NCI-H1105 treated with DMSO at 0.1 percent for 48 hours (cell line): ENCODE measurements at regions not wholly inside any gene's neighbourhood (a gene's known extent, or its start where the extent isn't known, plus 50 kb on each side); places are given as distances from the start of the nearest gene placed in this dataset.

Experiments
- DNase-seq: peaks from one replicate; lab custom pipeline; 2025; lab: John Stamatoyannopoulos, UW

- no peak for DNase-seq
Measured at GRCh38 chr4:59855630-59856352, 1344.3 kb upstream of the ADGRL3 start.

GRCh38 chr4:59869056-59869455 lies 1331.1 kb upstream of the ADGRL3 start:
- no peak for DNase-seq

GRCh38 chr4:59869559-59869958 lies 1330.6 kb upstream of the ADGRL3 start:
- DNase-seq, result no peak

- no peak for DNase-seq
Measured at GRCh38 chr4:59881632-59882031, 1318.5 kb upstream of the ADGRL3 start.

- DNase-seq, result no peak
Measured at GRCh38 chr4:59904331-59904730, 1295.8 kb upstream of the ADGRL3 start.

GRCh38 chr4:59920416-59920815 lies 1279.7 kb upstream of the ADGRL3 start:
- no peak for DNase-seq

GRCh38 chr4:59925290-59925689 lies 1274.8 kb upstream of the ADGRL3 start:
- no peak for DNase-seq

GRCh38 chr4:59936566-59936965 lies 1263.6 kb upstream of the ADGRL3 start:
- DNase-seq, result peak; percentile 66

- DNase-seq, result no peak
Measured at GRCh38 chr4:59938166-59938565, 1262.0 kb upstream of the ADGRL3 start.

GRCh38 chr4:59945277-59945676 lies 1254.8 kb upstream of the ADGRL3 start:
- DNase-seq, result no peak

GRCh38 chr4:59945716-59946115 lies 1254.4 kb upstream of the ADGRL3 start:
- no peak for DNase-seq

- no peak for DNase-seq
Measured at GRCh38 chr4:59956366-59956765, 1243.8 kb upstream of the ADGRL3 start.

GRCh38 chr4:59960143-59960542 lies 1240.0 kb upstream of the ADGRL3 start:
- DNase-seq, result no peak

GRCh38 chr4:59966758-59967157 lies 1233.4 kb upstream of the ADGRL3 start:
- no peak for DNase-seq

GRCh38 chr4:59968796-59969195 lies 1231.3 kb upstream of the ADGRL3 start:
- no peak for DNase-seq

GRCh38 chr4:59969909-59970308 lies 1230.2 kb upstream of the ADGRL3 start:
- no peak for DNase-seq

GRCh38 chr4:59971952-59972351 lies 1228.2 kb upstream of the ADGRL3 start:
- DNase-seq, result no peak

GRCh38 chr4:59973492-59973891 lies 1226.6 kb upstream of the ADGRL3 start:
- no peak for DNase-seq

- no peak for DNase-seq
Measured at GRCh38 chr4:59979061-59979460, 1221.1 kb upstream of the ADGRL3 start.

- DNase-seq, result no peak
Measured at GRCh38 chr4:59983852-59984251, 1216.3 kb upstream of the ADGRL3 start.

- no peak for DNase-seq
Measured at GRCh38 chr4:59987289-59987688, 1212.8 kb upstream of the ADGRL3 start.

GRCh38 chr4:59994118-59994517 lies 1206.0 kb upstream of the ADGRL3 start:
- no peak for DNase-seq

- DNase-seq, result no peak
Measured at GRCh38 chr4:60002603-60003337, 1197.4 kb upstream of the ADGRL3 start.
